A549 (cell line): ENCODE measurements at regions not wholly inside any gene's neighbourhood (a gene's known extent, or its start where the extent isn't known, plus 50 kb on each side); places are given as distances from the start of the nearest gene placed in this dataset.

ENCODE experiments used
- ATAC-seq, 2 experiments: fragments of 200-7000 bp in 1 of 2; fragments of >200 bp in 1 of 2; cut with Nextera tagmentation in 1 of 2; cut with Tn5 transposase in 1 of 2; 3 replicates each; pipeline versions ENCODE4 v1.8.0 to v1.9.1; 2018 to 2020; ENCODE audit warnings: mild to moderate bottlenecking in 1 of 2, moderate library complexity in 1 of 2
- CTCF ChIA-PET: fragments of 300-600 bp; sonication (Branson Sonifier 250); formaldehyde crosslinking; extraction: SDS; loops from one replicate; lab custom pipeline; 2021; ENCODE audit warnings: antibody characterized with exemption, inconsistent platforms; lab: Yijun Ruan, JAX
- POLR2A ChIA-PET: fragments of 350-600 bp; formaldehyde crosslinking; extraction: SDS; loops from one replicate; lab custom pipeline; 2021; ENCODE audit warnings: antibody characterized with exemption, inconsistent platforms; lab: Yijun Ruan, JAX
- DNase-seq, 2 experiments: peaks; one replicate each; pipeline versions ENCODE4 v3.0.0 to v3.0.0-alpha.2; 2011 to 2016; ENCODE audit warnings: low read depth in 1 of 2, low spot score in 1 of 2
- FAIRE-seq: peaks from 2 replicates; lab custom pipeline; 2011; peaks lifted over from hg19 to GRCh38; lab: Jason Lieb, UNC
- H3K27ac ChIP-seq, 2 experiments: fragments of >200 bp; sonication (Bioruptor Twin); formaldehyde crosslinking; 3 replicates each; pipeline ENCODE4 v1.5.1; 2016 to 2017
- H3K4me1 ChIP-seq: fragments of >200 bp; sonication (Bioruptor Twin); formaldehyde crosslinking; 3 replicates; pipeline ENCODE4 v1.6.1; 2016
- H3K4me2 ChIP-seq: fragments of >200 bp; sonication (Bioruptor Twin); formaldehyde crosslinking; 3 replicates; pipeline ENCODE4 v1.6.1; 2016
- H3K4me3 ChIP-seq: fragments of >200 bp; sonication (Bioruptor Twin); formaldehyde crosslinking; 3 replicates; pipeline ENCODE4 v1.5.1; 2016
- H3K9me3 ChIP-seq: fragments of >200 bp; sonication (Bioruptor Twin); formaldehyde crosslinking; 3 replicates; pipeline ENCODE4 v1.6.1; 2016
- BHLHE40 ChIP-seq: IDR thresholded peaks from 2 replicates; pipeline ENCODE4 v1.6.1; 2012; ENCODE audit warnings: low read depth, low read length, inconsistent platforms
- CBX8 ChIP-seq: fragments of 200-600 bp; sonication (generic); IDR thresholded peaks from 2 replicates; pipeline ENCODE4 v1.6.1; 2016
- CHD4 ChIP-seq: fragments of 200-600 bp; sonication (generic); IDR thresholded peaks from 2 replicates; pipeline ENCODE4 v1.6.1; 2016; ENCODE audit warnings: antibody characterized with exemption, mild to moderate bottlenecking, borderline replicate concordance
- EHMT2 ChIP-seq: fragments of 200-600 bp; sonication (generic); IDR thresholded peaks from 2 replicates; pipeline ENCODE4 v1.6.1; 2016; ENCODE audit warnings: antibody characterized with exemption, low read depth, mild to moderate bottlenecking, moderate library complexity
- HOXB13 ChIP-seq: fragments of 250-450 bp; sonication (Bioruptor Pico); IDR thresholded peaks from 2 replicates; pipeline ENCODE4 v1.5.0; 2020; ENCODE audit warnings: low read depth, mild to moderate bottlenecking, moderate library complexity
- JUN ChIP-seq, 2 experiments: fragments of >200 bp; sonication (Bioruptor Twin); formaldehyde crosslinking; IDR thresholded peaks; 2 replicates in 1 of 2; 3 replicates in 1 of 2; pipeline ENCODE4 v1.6.1; 2016 to 2017
- JUNB ChIP-seq: fragments of >200 bp; sonication (Bioruptor Twin); formaldehyde crosslinking; IDR thresholded peaks from 2 replicates; pipeline ENCODE4 v1.6.1; 2016
- KDM1A ChIP-seq: fragments of 200-600 bp; sonication (generic); IDR thresholded peaks from 2 replicates; pipeline ENCODE4 v1.6.1; 2016; ENCODE audit warnings: low read depth, mild to moderate bottlenecking
- MAFK ChIP-seq: fragments of 450-650 bp; IDR thresholded peaks from 2 replicates; pipeline ENCODE4 v1.6.1; 2014; ENCODE audit not compliant: partially characterized antibody
- NPAS2 ChIP-seq: fragments of 250-450 bp; sonication (Bioruptor Pico); IDR thresholded peaks from 2 replicates; pipeline ENCODE4 v1.8.0; 2022; ENCODE audit warnings: mild to moderate bottlenecking, moderate library complexity, borderline replicate concordance
- RFX5 ChIP-seq: fragments of 450-650 bp; IDR thresholded peaks from 2 replicates; pipeline ENCODE4 v1.7.1; 2014; ENCODE audit warnings: antibody characterized with exemption, mild to moderate bottlenecking, moderate library complexity
- SMC3 ChIP-seq: fragments of >200 bp; sonication (Bioruptor Twin); formaldehyde crosslinking; IDR thresholded peaks from 3 replicates; pipeline ENCODE4 v1.6.1; 2018; ENCODE audit warnings: inconsistent platforms
- WGBS: methylation state at CpG from one replicate; pipeline ENCODE4 v1.1.6; 2017; ENCODE audit errors: missing lambda C conversion rate; 5-methylcytosine and 5-hydroxymethylcytosine counted together
- TF ChIP-seq, protein P1 (sequence below): IDR thresholded peaks from 2 replicates; pipeline ENCODE4 v1.6.1; 2012
- TF ChIP-seq, protein P2 (sequence below): fragments of 450-650 bp; IDR thresholded peaks from 2 replicates; pipeline ENCODE4 v1.6.1; 2014; ENCODE audit warnings: antibody characterized with exemption
- TF ChIP-seq, protein P3 (sequence below): fragments of 150-350 bp; IDR thresholded peaks from 2 replicates; pipeline ENCODE4 v1.6.1; 2014; ENCODE audit warnings: low read depth, mild to moderate bottlenecking, low read length
- TF ChIP-seq, protein P4 (sequence below): IDR thresholded peaks from 2 replicates; pipeline ENCODE4 v1.6.1; 2012
- TF ChIP-seq, protein P5 (sequence below): fragments of 250-450 bp; sonication (Bioruptor Pico); IDR thresholded peaks from 2 replicates; pipeline ENCODE4 v1.5.0; 2021; ENCODE audit warnings: mild to moderate bottlenecking, moderate library complexity, borderline replicate concordance

DNA sequence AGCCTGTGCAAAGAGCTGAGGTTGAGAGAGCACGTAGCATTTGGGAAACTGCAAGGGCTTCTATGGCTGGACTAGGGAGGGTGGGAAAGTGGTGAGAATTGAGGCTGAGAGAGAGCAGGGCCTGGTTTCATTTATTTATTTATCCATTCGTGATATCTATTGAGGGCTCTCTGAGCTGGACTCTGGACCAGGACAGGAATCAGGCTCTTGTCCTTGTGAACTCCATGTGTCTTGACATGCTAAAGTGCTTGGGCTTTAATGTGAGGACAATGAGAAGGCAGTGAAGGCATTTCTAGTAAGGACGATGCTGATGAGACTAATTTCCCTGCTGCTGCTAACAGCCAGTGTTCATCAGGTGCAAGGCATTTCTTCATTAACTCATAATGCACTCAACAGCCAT, 95.9 kb upstream of the KLF4 start:
- ATAC-seq (no peak), DNase-seq (no peak), FAIRE-seq (no peak)
- H3K9me3 ChIP-seq: no peaks in the 10 kb centered on the region
- POLR2A ChIA-PET: no interaction called here
- H3K4me3 ChIP-seq: no peak overlapping the region
- H3K27ac ChIP-seq: no peak overlapping the region
- TF ChIP-seq, protein P1, sequence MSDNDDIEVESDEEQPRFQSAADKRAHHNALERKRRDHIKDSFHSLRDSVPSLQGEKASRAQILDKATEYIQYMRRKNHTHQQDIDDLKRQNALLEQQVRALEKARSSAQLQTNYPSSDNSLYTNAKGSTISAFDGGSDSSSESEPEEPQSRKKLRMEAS: no peak
- TF ChIP-seq HOXB13 (CRISPR knock-in tag) (no peak), KDM1A (no peak), CHD4 (no peak)
- TF ChIP-seq, protein P2, sequence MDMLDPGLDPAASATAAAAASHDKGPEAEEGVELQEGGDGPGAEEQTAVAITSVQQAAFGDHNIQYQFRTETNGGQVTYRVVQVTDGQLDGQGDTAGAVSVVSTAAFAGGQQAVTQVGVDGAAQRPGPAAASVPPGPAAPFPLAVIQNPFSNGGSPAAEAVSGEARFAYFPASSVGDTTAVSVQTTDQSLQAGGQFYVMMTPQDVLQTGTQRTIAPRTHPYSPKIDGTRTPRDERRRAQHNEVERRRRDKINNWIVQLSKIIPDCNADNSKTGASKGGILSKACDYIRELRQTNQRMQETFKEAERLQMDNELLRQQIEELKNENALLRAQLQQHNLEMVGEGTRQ: no peak
- no peaks in the 10 kb centered on the region for H3K4me1 ChIP-seq
- CTCF ChIA-PET: interaction anchor here (0.9 to 2.3 kb wide), 5 partner anchors 8 to 98 kb away, joined by 3 to 8 read pairs (median 3); no protein-coding TSS in a partner anchor
- no peak overlapping the region for H3K4me2 ChIP-seq
- 70% methylated on average over 3 of the region's 3 CpGs for WGBS

DNA sequence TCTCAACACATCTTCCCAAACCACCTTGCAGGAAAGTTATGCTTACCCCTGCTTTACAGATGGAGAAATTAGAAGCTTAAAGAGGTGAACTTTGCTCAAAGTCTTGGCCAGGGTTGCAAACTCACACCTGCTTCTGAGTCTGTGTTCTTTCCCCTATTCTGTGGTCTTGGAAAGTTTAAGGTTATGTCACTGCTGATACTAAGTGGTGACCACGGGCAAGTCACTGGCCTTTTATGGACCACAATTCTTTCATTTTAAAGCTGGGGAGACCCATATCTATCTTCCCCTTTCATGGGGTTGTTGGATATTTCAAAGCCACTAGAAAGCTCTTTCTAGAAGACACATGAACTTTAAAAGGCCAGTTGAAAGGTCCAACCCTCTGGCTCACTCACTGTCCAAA, 95.4 kb upstream of the KLF4 start:
- Histone ChIP-seq H3K4me1 (no peaks in the 10 kb centered on the region), H3K4me3 (no peak overlapping the region), H3K4me2 (no peak overlapping the region), H3K27ac (no peak overlapping the region), H3K9me3 (no peaks in the 10 kb centered on the region)
- ATAC-seq (no peak), FAIRE-seq (no peak), DNase-seq (no peak)
- POLR2A ChIA-PET: no interaction called here
- 38% methylated on average over 1 of the region's 1 CpG for WGBS
- TF ChIP-seq CBX8: no peak
- no peak for TF ChIP-seq JUNB
- no peak for TF ChIP-seq JUN (IDR thresholded peaks at IDR 0.05)
- TF ChIP-seq, protein P2: no peak
- TF ChIP-seq, protein P3, sequence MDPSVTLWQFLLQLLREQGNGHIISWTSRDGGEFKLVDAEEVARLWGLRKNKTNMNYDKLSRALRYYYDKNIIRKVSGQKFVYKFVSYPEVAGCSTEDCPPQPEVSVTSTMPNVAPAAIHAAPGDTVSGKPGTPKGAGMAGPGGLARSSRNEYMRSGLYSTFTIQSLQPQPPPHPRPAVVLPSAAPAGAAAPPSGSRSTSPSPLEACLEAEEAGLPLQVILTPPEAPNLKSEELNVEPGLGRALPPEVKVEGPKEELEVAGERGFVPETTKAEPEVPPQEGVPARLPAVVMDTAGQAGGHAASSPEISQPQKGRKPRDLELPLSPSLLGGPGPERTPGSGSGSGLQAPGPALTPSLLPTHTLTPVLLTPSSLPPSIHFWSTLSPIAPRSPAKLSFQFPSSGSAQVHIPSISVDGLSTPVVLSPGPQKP: no peak
- TF ChIP-seq, protein P4, sequence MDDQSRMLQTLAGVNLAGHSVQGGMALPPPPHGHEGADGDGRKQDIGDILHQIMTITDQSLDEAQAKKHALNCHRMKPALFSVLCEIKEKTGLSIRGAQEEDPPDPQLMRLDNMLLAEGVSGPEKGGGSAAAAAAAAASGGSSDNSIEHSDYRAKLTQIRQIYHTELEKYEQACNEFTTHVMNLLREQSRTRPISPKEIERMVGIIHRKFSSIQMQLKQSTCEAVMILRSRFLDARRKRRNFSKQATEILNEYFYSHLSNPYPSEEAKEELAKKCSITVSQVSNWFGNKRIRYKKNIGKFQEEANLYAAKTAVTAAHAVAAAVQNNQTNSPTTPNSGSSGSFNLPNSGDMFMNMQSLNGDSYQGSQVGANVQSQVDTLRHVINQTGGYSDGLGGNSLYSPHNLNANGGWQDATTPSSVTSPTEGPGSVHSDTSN: no peak
- TF ChIP-seq NPAS2 (CRISPR knock-in tag): no peak
- TF ChIP-seq, protein P5, sequence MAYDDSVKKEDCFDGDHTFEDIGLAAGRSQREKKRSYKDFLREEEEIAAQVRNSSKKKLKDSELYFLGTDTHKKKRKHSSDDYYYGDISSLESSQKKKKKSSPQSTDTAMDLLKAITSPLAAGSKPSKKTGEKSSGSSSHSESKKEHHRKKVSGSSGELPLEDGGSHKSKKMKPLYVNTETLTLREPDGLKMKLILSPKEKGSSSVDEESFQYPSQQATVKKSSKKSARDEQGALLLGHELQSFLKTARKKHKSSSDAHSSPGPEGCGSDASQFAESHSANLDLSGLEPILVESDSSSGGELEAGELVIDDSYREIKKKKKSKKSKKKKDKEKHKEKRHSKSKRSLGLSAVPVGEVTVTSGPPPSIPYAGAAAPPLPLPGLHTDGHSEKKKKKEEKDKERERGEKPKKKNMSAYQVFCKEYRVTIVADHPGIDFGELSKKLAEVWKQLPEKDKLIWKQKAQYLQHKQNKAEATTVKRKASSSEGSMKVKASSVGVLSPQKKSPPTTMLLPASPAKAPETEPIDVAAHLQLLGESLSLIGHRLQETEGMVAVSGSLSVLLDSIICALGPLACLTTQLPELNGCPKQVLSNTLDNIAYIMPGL (CRISPR knock-in tag): no peak
- TF ChIP-seq SMC3: no peak
- no peak for TF ChIP-seq BHLHE40
- TF ChIP-seq RFX5: no peak
- no peak for TF ChIP-seq MAFK
- TF ChIP-seq EHMT2: no peak
- TF ChIP-seq, all 56 proteins: peak for 0
- CTCF ChIA-PET: interaction anchor here (0.9 to 2.3 kb wide), 5 partner anchors 9 to 157 kb away, joined by 3 to 8 read pairs (median 3); no protein-coding TSS in a partner anchor

DNA sequence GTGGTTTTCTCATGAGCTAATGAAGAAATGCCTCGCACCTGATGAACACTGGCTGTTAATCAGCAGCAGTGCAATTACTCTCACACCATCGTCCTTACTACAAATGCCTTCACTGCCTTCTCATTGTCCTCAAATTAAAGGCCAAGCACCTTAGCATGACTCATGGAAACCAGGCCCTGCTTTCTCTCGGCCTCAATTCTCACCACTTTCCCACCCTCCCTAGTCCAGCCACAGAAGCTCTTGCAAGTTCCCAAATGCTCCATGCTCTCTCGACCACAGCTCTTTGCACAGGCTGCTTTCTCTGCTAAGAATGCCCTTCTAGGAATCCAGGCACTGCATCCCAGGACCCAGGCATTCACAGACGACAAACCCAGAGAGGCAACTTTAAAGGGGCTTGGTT, 94.6 kb upstream of the KLF4 start:
- Histone ChIP-seq H3K4me1 (no peaks in the 10 kb centered on the region), H3K27ac (no peak overlapping the region), H3K4me3 (no peak overlapping the region), H3K9me3 (no peaks in the 10 kb centered on the region), H3K4me2 (no peak overlapping the region)
- TF ChIP-seq, protein P5 (CRISPR knock-in tag): no peak
- ChIA-PET CTCF (interaction anchor here (1.1 to 2.3 kb wide), 3 partner anchors 10 to 158 kb away, joined by 3 to 8 read pairs (median 3); no protein-coding TSS in a partner anchor), POLR2A (no interaction called here)
- no peak for ATAC-seq
- DNase-seq: no peak
- no peak for FAIRE-seq
- 66% methylated on average over 5 of the region's 5 CpGs for WGBS
